ENCODE measurements at regions not wholly inside any gene's neighbourhood (a gene's known extent, or its start where the extent isn't known, plus 50 kb on each side); places are given as distances from the start of the nearest gene placed in this dataset.

DNA sequence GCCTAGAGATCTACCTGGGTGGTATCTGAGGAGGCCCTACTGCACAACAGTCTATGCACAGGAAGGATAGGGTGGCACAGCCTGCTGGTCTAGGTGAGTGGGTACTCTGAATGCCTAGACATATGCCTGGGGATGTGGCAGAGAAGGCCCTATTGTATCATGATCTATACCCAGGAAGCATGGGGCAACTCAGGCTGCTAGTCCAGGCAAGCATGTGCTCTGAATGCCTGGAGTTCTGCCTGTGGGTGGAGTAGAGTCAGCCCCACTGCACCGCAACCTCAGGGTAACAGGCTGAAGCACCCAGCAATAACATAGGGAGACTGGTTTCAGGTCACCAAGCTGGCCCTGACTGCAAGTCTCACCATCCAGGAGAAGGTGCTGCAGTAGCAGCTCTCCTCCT lies 224.7 kb downstream of the MFSD1 start:
- TF ChIP-seq EZH2 (IDR thresholded peaks at IDR 0.05) (no peak), POLR2AphosphoS5 (IDR thresholded peaks at IDR 0.05; ENCODE audit: borderline replicate concordance, low read depth, low read length) (no peak), FOXP2 (optimal IDR thresholded peaks at IDR 0.05; ENCODE audit: control extremely low read depth, extremely low read length, insufficient read depth) (no peak)

Data from SK-N-MC (cell line).